PC-9 (cell line): ENCODE measurements at regions not wholly inside any gene's neighbourhood (a gene's known extent, or its start where the extent isn't known, plus 50 kb on each side); places are given as distances from the start of the nearest gene placed in this dataset.

Experiments used
- BruUV-seq: library from RNA; stranded (reverse); fragments of 400-500 nt; replicated peaks from 2 replicates; lab custom pipeline; 2021; lab: Mats Ljungman, UMichigan
- CTCF ChIA-PET: fragments of 300-600 bp; sonication (Branson Sonifier 250); formaldehyde crosslinking; loops from one replicate; lab custom pipeline; 2022; ENCODE audit warnings: antibody characterized with exemption; lab: Charles Lee
- POLR2A ChIA-PET: fragments of 300-600 bp; sonication (Branson Sonifier 250); formaldehyde crosslinking; loops from one replicate; lab custom pipeline; 2022; ENCODE audit warnings: antibody characterized with exemption; ENCODE audit not compliant: unreplicated experiment; lab: Charles Lee
- DNase-seq, 2 experiments: peaks; one replicate each; pipeline versions ENCODE4 v3.0.0 to v3.0.0-alpha.2; 2015 to 2022; ENCODE audit warnings: mixed read lengths in 1 of 2
- H2AFZ ChIP-seq: fragments of 200-600 bp; sonication (generic); 2 replicates; pipeline ENCODE4 v1.8.1; 2017; ENCODE audit warnings: antibody characterized with exemption
- H3F3A ChIP-seq: fragments of 200-600 bp; sonication (generic); 2 replicates; pipeline ENCODE4 v1.8.1; 2017; ENCODE audit warnings: antibody characterized with exemption, mild to moderate bottlenecking, low read depth; ENCODE audit not compliant: insufficient read depth
- H3K27ac ChIP-seq: fragments of 200-600 bp; sonication (generic); 2 replicates; pipeline ENCODE4 v1.6.1; 2016; ENCODE audit warnings: mixed run types
- H3K27me3 ChIP-seq: fragments of 200-600 bp; sonication (generic); 2 replicates; pipeline ENCODE4 v1.6.1; 2016; ENCODE audit warnings: low read depth, mixed run types; ENCODE audit not compliant: insufficient read depth
- H3K36me3 ChIP-seq: fragments of 200-600 bp; sonication (generic); 2 replicates; pipeline ENCODE4 v1.6.1; 2016; ENCODE audit warnings: low read depth, mixed run types
- H3K4me1 ChIP-seq: fragments of 200-600 bp; sonication (generic); replicated peaks from 2 replicates; pipeline ENCODE4 v1.6.1; 2016; ENCODE audit warnings: mixed run types; ENCODE audit not compliant: insufficient read depth
- H3K4me2 ChIP-seq: fragments of 200-600 bp; sonication (generic); 2 replicates; pipeline ENCODE4 v1.6.1; 2017; ENCODE audit warnings: mixed run types
- H3K4me3 ChIP-seq: fragments of 200-600 bp; sonication (generic); 2 replicates; pipeline ENCODE4 v1.6.1; 2016; ENCODE audit warnings: mixed run types
- H3K79me2 ChIP-seq: fragments of 200-600 bp; sonication (generic); 2 replicates; pipeline ENCODE4 v1.6.1; 2017; ENCODE audit warnings: low read depth, mixed run types
- H3K9me2 ChIP-seq: fragments of 200-600 bp; sonication (generic); 2 replicates; pipeline ENCODE4 v1.8.1; 2017; ENCODE audit warnings: mild to moderate bottlenecking; ENCODE audit not compliant: insufficient read depth
- H3K9me3 ChIP-seq: fragments of 200-600 bp; sonication (generic); 2 replicates; pipeline ENCODE4 v1.8.1; 2016; ENCODE audit warnings: low read depth; ENCODE audit not compliant: insufficient read depth
- H4K20me1 ChIP-seq: fragments of 200-600 bp; sonication (generic); 2 replicates; pipeline ENCODE4 v1.8.1; 2017; ENCODE audit not compliant: insufficient read depth
- EZH2 ChIP-seq: fragments of 200-600 bp; sonication (generic); IDR thresholded peaks from 2 replicates; pipeline ENCODE4 v1.8.0; 2017; ENCODE audit warnings: antibody characterized with exemption, low read depth
- intact Hi-C: fragments of 100-400 bp; cut with micrococcal nuclease; formaldehyde crosslinking; loops from one replicate; pipeline ENCODE4 v1.10.0; 2022; ENCODE audit not compliant: unreplicated experiment
- TF ChIP-seq, protein P1 (sequence below): fragments of 200-600 bp; sonication (generic); conservative IDR thresholded peaks from 2 replicates; pipeline ENCODE4 v1.6.1; 2017; ENCODE audit warnings: mixed run types, antibody characterized with exemption, mild to moderate bottlenecking, moderate library complexity

DNA sequence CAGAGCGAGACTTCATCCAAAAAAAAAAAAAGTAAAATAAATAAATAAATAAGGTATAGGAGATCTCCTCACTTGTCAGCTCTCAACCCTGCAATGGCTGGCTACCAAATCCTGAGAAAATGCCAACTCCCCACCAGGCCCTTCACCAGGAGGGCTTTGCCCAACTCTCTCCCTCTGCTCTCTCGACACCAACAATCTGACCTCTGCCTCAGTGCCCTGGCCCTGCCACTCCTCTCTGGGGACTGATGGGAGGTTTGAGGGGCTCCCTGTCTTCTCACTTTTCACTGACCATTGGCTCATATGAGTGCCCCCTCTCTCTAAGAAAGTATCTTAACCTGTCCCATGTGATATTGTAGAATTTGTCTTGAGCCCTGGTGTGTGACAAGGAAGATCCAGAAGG, 52.6 kb upstream of the SH3PXD2B start:
- no peaks in the 10 kb centered on the region for H3K9me2 ChIP-seq
- BruUV-seq: no TSS peak
- TF ChIP-seq, protein P1, sequence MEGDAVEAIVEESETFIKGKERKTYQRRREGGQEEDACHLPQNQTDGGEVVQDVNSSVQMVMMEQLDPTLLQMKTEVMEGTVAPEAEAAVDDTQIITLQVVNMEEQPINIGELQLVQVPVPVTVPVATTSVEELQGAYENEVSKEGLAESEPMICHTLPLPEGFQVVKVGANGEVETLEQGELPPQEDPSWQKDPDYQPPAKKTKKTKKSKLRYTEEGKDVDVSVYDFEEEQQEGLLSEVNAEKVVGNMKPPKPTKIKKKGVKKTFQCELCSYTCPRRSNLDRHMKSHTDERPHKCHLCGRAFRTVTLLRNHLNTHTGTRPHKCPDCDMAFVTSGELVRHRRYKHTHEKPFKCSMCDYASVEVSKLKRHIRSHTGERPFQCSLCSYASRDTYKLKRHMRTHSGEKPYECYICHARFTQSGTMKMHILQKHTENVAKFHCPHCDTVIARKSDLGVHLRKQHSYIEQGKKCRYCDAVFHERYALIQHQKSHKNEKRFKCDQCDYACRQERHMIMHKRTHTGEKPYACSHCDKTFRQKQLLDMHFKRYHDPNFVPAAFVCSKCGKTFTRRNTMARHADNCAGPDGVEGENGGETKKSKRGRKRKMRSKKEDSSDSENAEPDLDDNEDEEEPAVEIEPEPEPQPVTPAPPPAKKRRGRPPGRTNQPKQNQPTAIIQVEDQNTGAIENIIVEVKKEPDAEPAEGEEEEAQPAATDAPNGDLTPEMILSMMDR: no peak
- TF ChIP-seq EZH2: no peak
- no peaks in the 10 kb centered on the region for H3F3A ChIP-seq
- H3K27me3 ChIP-seq: peaks cover 48% of the 10 kb centered on the region
- no peaks in the 10 kb centered on the region for H3K4me1 ChIP-seq
- no peak for DNase-seq
- H3K27ac ChIP-seq: no peak overlapping the region
- ChIA-PET CTCF (no interaction called here), POLR2A (no interaction called here)
- intact Hi-C loops: no loop called here
- no peak overlapping the region for H2AFZ ChIP-seq
- peaks cover under 1% of the 10 kb centered on the region; the same call in 1 of the 2 replicates for H3K9me3 ChIP-seq
- H3K36me3 ChIP-seq: no peaks in the 10 kb centered on the region
- no peaks in the 10 kb centered on the region for H3K79me2 ChIP-seq
- H3K4me3 ChIP-seq: no peak overlapping the region
- H3K4me2 ChIP-seq: no peak overlapping the region
- H4K20me1 ChIP-seq: no peaks in the 10 kb centered on the region

DNA sequence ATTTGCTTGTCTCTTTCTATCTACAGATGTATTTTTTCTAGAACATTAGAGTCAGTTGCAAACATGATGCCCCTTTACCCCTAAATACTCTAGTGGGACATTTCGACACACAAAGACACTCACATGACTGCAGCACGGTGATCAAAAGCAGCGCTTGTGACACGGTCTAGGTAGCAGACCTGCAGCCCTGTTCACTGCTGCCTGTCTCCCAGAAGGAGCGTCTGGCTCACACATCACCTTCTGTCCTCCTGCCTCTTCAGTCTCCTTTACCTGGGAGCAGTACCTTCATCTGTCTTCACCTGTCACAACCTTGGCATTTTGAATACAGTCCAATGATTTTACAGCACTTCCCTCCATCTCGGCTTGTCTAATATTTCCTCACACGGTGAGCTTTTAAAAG, 51.9 kb upstream of the SH3PXD2B start:
- Histone ChIP-seq H3K4me1 (no peaks in the 10 kb centered on the region), H3K27me3 (peaks cover 48% of the 10 kb centered on the region), H4K20me1 (no peaks in the 10 kb centered on the region), H3K79me2 (no peaks in the 10 kb centered on the region), H3K4me2 (no peak overlapping the region), H3K9me3 (no peaks in the 10 kb centered on the region), H3K27ac (no peak overlapping the region), H3F3A (no peaks in the 10 kb centered on the region), H3K4me3 (no peak overlapping the region), H2AFZ (no peak overlapping the region), H3K9me2 (no peaks in the 10 kb centered on the region), H3K36me3 (no peaks in the 10 kb centered on the region)
- ChIA-PET POLR2A (no interaction called here), CTCF (no interaction called here)
- no TSS peak for BruUV-seq
- TF ChIP-seq, protein P1: no peak
- no peak for TF ChIP-seq EZH2
- intact Hi-C loops: no loop called here
- no peak for DNase-seq

DNA sequence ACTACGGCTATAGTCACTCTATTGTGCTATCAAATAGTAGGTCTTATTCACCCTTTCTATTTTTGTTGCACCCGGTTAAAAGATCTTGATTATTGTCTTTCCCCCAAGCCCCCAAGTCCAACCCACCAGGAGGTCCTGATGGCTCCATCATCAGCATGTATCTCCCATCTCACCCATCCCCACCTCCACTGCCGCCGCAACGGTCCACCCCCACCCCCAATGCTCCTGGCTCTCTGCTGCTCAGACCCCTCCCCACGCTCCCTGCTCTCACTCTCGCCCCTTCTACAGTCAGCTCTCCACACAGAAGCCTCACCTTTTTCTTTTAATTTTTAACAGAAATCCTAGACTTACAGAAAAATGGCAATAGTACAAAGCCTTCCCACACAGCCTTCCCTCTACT, 51.5 kb upstream of the SH3PXD2B start:
- Histone ChIP-seq H3F3A (no peaks in the 10 kb centered on the region), H2AFZ (no peak overlapping the region), H3K27ac (no peak overlapping the region), H4K20me1 (no peaks in the 10 kb centered on the region), H3K4me1 (no peaks in the 10 kb centered on the region), H3K79me2 (no peaks in the 10 kb centered on the region), H3K27me3 (peaks cover 44% of the 10 kb centered on the region), H3K9me3 (no peaks in the 10 kb centered on the region), H3K36me3 (no peaks in the 10 kb centered on the region), H3K4me2 (no peak overlapping the region), H3K4me3 (no peak overlapping the region), H3K9me2 (no peaks in the 10 kb centered on the region)
- intact Hi-C loops: no loop called here
- ChIA-PET CTCF (no interaction called here), POLR2A (no interaction called here)
- no peak for DNase-seq
- TF ChIP-seq EZH2: no peak
- TF ChIP-seq, protein P1: no peak
- BruUV-seq: no TSS peak
